OCI-LY3 (cell line): ENCODE measurements at regions not wholly inside any gene's neighbourhood (a gene's known extent, or its start where the extent isn't known, plus 50 kb on each side); places are given as distances from the start of the nearest gene placed in this dataset.

Experiments
- CTCF ChIP-seq: fragments of 200-600, 300-600 bp; sonication (generic); IDR thresholded peaks from 2 replicates; pipeline ENCODE4 v1.5.1; 2014; ENCODE audit warnings: antibody characterized with exemption, low read length, low read depth
- EZH2phosphoT487 ChIP-seq: fragments of 200-600 bp; shearing (Covaris generic); IDR thresholded peaks from 2 replicates; pipeline ENCODE4 v1.6.1; 2018; ENCODE audit warnings: antibody characterized with exemption, mixed run types, low read depth

GRCh38 chr20:2237059-2237458, 58.7 kb upstream of the TGM3 start:
- peak; percentile 37; the same call in 1 of the 2 replicates for TF ChIP-seq CTCF
- TF ChIP-seq EZH2phosphoT487, result no peak
